Gastroesophageal sphincter (tissue), 4 donors: ENCODE measurements at regions not wholly inside any gene's neighbourhood (a gene's known extent, or its start where the extent isn't known, plus 50 kb on each side); places are given as distances from the start of the nearest gene placed in this dataset.

Experiments used
- ATAC-seq: fragments of 150-250 bp; one replicate; pipeline ENCODE4 v1.9.1; 2016; ENCODE audit warnings: mild to moderate bottlenecking, moderate library complexity
- H3K27ac ChIP-seq, 4 donors: fragments of 200-600 bp; sonication (generic) in 3 of 4; 1 replicate in 3 of 4; 2 replicates in 1 of 4; pipeline ENCODE4 v1.5.1; 2016 to 2019
- H3K27me3 ChIP-seq: fragments of 200-600 bp; sonication (generic); one replicate; pipeline ENCODE4 v1.5.1; 2019
- H3K36me3 ChIP-seq, 2 donors: fragments of 200-600 bp; sonication (generic); one replicate each; pipeline ENCODE4 v1.5.1; 2019; ENCODE audit warnings: control low read depth in 1 of 2
- H3K4me1 ChIP-seq, 3 donors: fragments of 200-600 bp; sonication (generic); 1 replicate in 2 of 3; 2 replicates in 1 of 3; pipeline ENCODE4 v1.5.1; 2016 to 2019; ENCODE audit warnings: control low read depth in 2 of 3
- H3K4me3 ChIP-seq, 2 donors: fragments of 200-600 bp; sonication (generic); one replicate each; pipeline ENCODE4 v1.5.1; 2019; ENCODE audit warnings: mild to moderate bottlenecking in 1 of 2, moderate library complexity in 1 of 2
- H3K9me3 ChIP-seq, 3 donors: fragments of 200-600 bp; sonication (generic); one replicate each; pipeline ENCODE4 v1.5.1; 2017 to 2019; ENCODE audit warnings: control low read depth in 2 of 3
- EP300 ChIP-seq: sonication (generic); formaldehyde crosslinking; IDR thresholded peaks from one replicate; pipeline ENCODE4 v1.6.1; 2017; ENCODE audit warnings: antibody characterized with exemption, mild to moderate bottlenecking
- POLR2A ChIP-seq, 2 donors: fragments of 450-650 bp; IDR thresholded peaks; one replicate each; pipeline ENCODE4 v1.6.1; 2017; ENCODE audit warnings: antibody characterized with exemption in 2 of 2, mild to moderate bottlenecking in 2 of 2, moderate library complexity in 1 of 2
- POLR2AphosphoS5 ChIP-seq: sonication (generic); formaldehyde crosslinking; IDR thresholded peaks from one replicate; pipeline ENCODE4 v1.6.1; 2017; ENCODE audit warnings: antibody characterized with exemption
- WGBS, 2 donors: methylation state at CpG; one replicate each; pipeline ENCODE4 v1.1.5; 2018; ENCODE audit warnings: low coverage in 1 of 2; 5-methylcytosine and 5-hydroxymethylcytosine counted together
- TF ChIP-seq, protein P1 (sequence below), 4 experiments: fragments of 200-600 bp in 2 of 4; fragments of 450-650 bp in 2 of 4; sonication (generic) in 1 of 4; IDR thresholded peaks; one replicate each; pipeline ENCODE4 v1.5.1; 2017 to 2019; ENCODE audit warnings: antibody characterized with exemption in 4 of 4, mild to moderate bottlenecking in 2 of 4, moderate library complexity in 2 of 4

DNA sequence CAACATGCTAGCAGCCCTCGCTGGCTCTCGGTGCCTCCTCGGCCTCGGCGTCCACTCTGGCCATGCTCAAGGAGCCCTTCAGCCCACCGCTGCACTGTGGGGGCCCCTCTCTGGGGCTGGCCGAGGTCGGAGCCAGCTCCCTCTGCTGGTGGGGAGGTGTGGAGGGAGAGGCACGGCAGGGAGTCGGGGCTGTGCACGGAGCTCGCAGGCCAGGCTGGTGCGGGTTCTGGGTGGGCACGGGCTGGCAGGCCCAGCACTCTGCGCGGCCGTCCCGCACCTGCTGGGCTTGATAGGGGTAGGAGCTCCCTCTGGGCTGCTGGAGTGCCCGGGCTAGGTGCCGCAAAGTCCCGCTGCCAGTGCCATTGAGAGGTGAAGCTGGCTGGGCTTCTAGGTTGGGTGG, 251.0 kb downstream of the SQOR start:
- H3K9me3 ChIP-seq = no peaks in the 10 kb centered on the region
- H3K4me1 ChIP-seq = no peaks in the 10 kb centered on the region
- no peaks in the 10 kb centered on the region for H3K36me3 ChIP-seq
- TF ChIP-seq, protein P1, sequence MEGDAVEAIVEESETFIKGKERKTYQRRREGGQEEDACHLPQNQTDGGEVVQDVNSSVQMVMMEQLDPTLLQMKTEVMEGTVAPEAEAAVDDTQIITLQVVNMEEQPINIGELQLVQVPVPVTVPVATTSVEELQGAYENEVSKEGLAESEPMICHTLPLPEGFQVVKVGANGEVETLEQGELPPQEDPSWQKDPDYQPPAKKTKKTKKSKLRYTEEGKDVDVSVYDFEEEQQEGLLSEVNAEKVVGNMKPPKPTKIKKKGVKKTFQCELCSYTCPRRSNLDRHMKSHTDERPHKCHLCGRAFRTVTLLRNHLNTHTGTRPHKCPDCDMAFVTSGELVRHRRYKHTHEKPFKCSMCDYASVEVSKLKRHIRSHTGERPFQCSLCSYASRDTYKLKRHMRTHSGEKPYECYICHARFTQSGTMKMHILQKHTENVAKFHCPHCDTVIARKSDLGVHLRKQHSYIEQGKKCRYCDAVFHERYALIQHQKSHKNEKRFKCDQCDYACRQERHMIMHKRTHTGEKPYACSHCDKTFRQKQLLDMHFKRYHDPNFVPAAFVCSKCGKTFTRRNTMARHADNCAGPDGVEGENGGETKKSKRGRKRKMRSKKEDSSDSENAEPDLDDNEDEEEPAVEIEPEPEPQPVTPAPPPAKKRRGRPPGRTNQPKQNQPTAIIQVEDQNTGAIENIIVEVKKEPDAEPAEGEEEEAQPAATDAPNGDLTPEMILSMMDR (IDR thresholded peaks at IDR 0.05) = no peak
- TF ChIP-seq EP300 (no peak), POLR2A (IDR thresholded peaks at IDR 0.05) (no peak), POLR2AphosphoS5 (no peak)
- WGBS, 2 donors = 100% methylated on average over 1 of the region's 21 CpGs; no CpG with 5 or more reads in 1 of the 2 donors
- no peak overlapping the region for H3K4me3 ChIP-seq
- H3K27ac ChIP-seq = no peak overlapping the region
- ATAC-seq = no peak
- no peaks in the 10 kb centered on the region for H3K27me3 ChIP-seq

DNA sequence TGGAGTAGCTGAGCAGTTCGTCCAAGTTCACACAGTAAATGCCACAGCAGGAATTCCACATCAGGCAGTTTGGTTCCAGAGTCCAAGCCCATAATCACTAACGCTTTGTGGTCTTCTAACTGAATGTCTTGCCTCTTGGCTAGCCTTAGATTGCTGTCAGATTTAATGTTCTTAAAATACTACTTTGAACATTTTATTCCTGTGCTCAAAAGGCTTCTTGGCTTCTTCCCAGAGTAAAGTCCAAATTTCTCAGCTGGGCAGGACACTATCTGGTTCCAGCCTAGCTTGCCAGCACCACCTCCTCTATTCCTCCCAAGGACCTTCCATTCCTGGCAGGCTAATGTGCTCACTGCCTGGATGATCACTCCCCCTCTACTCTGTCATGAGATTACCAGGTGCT, 256.9 kb downstream of the SQOR start:
- WGBS, 2 donors = 18 to 31% methylated on average over 2 of the region's 2 CpGs
- Histone ChIP-seq H3K4me1 (no peaks in the 10 kb centered on the region), H3K9me3 (no peaks in the 10 kb centered on the region), H3K27ac (no peak overlapping the region), H3K27me3 (no peaks in the 10 kb centered on the region), H3K4me3 (no peak overlapping the region), H3K36me3 (no peaks in the 10 kb centered on the region)
- ATAC-seq = no peak
- no peak for TF ChIP-seq POLR2A (IDR thresholded peaks at IDR 0.05)
- peak; percentile 38 for TF ChIP-seq POLR2AphosphoS5
- no peak for TF ChIP-seq EP300
- TF ChIP-seq, protein P1 (IDR thresholded peaks at IDR 0.05) = no peak

DNA sequence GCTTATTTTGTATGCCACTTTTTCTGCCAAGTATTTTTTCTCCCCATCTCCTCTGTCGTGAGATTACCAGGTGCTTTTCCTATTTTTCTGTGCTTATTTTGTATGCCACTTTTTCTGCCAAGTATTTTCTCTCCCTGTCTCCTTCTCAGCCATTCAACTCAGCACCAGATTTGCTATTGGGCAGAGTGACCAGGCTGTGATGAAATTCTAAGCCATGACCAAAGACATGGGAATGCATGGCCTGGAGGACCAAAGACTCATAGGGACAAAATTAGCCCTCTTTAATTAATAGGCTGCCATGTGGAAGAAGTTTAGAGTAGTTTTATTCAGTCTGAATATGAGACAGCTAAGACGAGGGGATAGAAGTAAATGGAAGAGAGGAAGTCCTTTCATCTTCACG, 257.4 kb downstream of the SQOR start:
- H3K36me3 ChIP-seq = no peaks in the 10 kb centered on the region
- H3K4me3 ChIP-seq = no peak overlapping the region
- no peaks in the 10 kb centered on the region for H3K27me3 ChIP-seq
- no peaks in the 10 kb centered on the region for H3K4me1 ChIP-seq
- ATAC-seq = no peak
- H3K9me3 ChIP-seq = no peaks in the 10 kb centered on the region
- TF ChIP-seq, protein P1 (IDR thresholded peaks at IDR 0.05) = no peak
- TF ChIP-seq POLR2A (IDR thresholded peaks at IDR 0.05) (no peak), EP300 (no peak), POLR2AphosphoS5 (peak; percentile 47)
- no peak overlapping the region for H3K27ac ChIP-seq
- 40 to 79% methylated on average over 2 to 3 of the region's 3 CpGs for WGBS, 2 donors

DNA sequence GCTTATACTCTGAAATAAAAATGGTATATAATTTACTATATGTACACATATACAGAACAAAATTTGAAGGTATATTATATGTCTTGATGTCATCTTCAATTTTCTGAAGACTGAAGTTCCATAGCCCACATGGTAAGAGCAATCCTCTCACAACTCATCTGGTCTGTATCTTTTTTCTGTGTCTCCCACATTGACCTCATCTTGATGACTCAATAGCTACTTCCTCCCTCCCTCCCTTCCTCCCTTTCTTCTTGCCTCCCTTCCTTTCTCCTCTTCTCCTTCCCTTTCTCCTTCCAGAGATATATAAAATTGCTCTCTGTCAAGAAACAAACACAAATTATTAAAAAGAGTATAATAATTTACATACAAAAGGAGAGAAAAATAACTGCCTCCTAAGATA, 268.5 kb downstream of the SQOR start:
- peaks cover 0 to 5% (median 0%) of the 10 kb centered on the region in 3 donors for H3K9me3 ChIP-seq
- no peaks in the 10 kb centered on the region for H3K27me3 ChIP-seq
- TF ChIP-seq POLR2AphosphoS5 (no peak), EP300 (no peak), POLR2A (IDR thresholded peaks at IDR 0.05) (no peak)
- TF ChIP-seq, protein P1 (IDR thresholded peaks at IDR 0.05) = no peak
- H3K4me3 ChIP-seq = no peak overlapping the region
- no peaks in the 10 kb centered on the region for H3K36me3 ChIP-seq
- no peak overlapping the region for H3K27ac ChIP-seq
- no peaks in the 10 kb centered on the region for H3K4me1 ChIP-seq
- ATAC-seq = no peak

DNA sequence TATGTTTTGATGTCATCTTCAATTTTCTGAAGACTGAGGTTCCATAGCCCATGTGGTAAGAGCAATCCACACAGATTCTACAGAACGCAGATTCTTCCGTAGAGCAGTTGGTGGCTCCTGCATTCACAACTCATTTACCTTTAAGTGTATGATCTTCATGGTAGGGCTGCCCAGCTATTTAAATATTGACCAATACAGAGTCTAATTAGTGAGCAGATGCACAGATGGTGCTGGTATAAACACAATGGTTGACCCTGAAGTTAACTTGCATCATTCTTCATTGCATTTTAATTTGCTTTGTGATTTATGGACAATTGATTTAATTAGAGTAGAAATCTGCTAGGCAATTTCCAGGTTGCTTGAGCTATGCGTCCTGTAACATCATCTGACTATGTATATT, 269.2 kb downstream of the SQOR start:
- 86 to 94% methylated on average over 3 of the region's 3 CpGs for WGBS, 2 donors

More for the DNA sequence above, 269.2 kb downstream of the SQOR start:
- TF ChIP-seq POLR2A (IDR thresholded peaks at IDR 0.05) (no peak), EP300 (no peak), POLR2AphosphoS5 (no peak)
- TF ChIP-seq, protein P1 (IDR thresholded peaks at IDR 0.05) = no peak
- no peak overlapping the region for H3K4me3 ChIP-seq
- H3K4me1 ChIP-seq = no peaks in the 10 kb centered on the region
- H3K9me3 ChIP-seq = peaks cover 0 to 13% (median 0%) of the 10 kb centered on the region in 3 donors
- no peak overlapping the region for H3K27ac ChIP-seq
- ATAC-seq = no peak
- H3K36me3 ChIP-seq = no peaks in the 10 kb centered on the region
- no peaks in the 10 kb centered on the region for H3K27me3 ChIP-seq
